Activated naive CD8-positive, alpha-beta T cell treated with anti-CD3 and anti-CD28 coated beads, Interleukin-2, amount 50 U/mL, for 16 hours (primary cell): ENCODE measurements at regions not wholly inside any gene's neighbourhood (a gene's known extent, or its start where the extent isn't known, plus 50 kb on each side); places are given as distances from the start of the nearest gene placed in this dataset.
A peak's percentile ranks its signal among the peaks of the same experiment; 100 is the strongest.
"Not testable (repeated sequence)": the region's sequence is repeated elsewhere in the genome, so short reads cannot be mapped to it uniquely, and the experiment has no call there.

Source experiments
- DNase-seq: peaks from one replicate; pipeline ENCODE4 v3.0.0-alpha.2; 2020; ENCODE audit warnings: low read depth, low spot score

DNA sequence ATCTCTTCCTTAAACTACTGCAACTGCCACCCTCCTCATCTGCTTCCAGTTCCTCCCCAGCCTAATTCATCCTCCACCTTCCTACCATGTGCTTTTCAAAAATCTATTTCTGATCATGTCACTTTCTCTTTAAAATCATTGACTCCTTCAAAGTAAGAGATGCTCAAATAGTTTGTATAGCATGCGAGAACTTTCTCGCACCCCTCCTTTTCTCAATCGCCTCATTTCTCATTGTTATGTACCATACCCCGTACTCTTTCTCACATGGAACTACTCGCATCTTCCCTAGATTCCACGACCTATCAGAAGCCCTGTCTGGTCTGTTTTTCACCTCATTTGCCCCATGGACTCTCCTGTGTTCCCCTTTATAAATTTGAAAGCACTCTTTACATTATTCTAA is 238.2 kb downstream of the NRIP1 start:
- no peak for DNase-seq

DNA sequence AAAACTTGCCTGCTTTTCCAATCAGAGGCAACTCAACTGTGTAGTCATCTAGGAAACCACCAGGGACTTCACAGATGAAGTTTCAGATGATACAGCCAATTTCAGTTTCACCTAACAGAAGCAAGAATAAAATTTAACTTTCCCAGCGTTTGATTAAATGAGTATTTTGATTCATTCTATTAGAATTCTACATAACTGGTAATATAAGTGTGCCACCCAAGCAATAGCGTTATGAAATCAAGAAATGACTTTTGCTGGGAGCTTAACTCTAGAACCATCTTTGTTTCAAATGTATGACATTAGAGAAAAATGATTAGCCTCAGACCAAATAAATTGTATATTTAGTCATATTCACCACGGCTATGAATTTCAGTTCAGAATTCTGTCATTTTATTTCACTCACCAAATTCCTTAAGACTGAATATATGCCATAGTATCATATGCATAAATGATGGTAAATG is 239.3 kb downstream of the NRIP1 start:
- DNase-seq = no peak

DNA sequence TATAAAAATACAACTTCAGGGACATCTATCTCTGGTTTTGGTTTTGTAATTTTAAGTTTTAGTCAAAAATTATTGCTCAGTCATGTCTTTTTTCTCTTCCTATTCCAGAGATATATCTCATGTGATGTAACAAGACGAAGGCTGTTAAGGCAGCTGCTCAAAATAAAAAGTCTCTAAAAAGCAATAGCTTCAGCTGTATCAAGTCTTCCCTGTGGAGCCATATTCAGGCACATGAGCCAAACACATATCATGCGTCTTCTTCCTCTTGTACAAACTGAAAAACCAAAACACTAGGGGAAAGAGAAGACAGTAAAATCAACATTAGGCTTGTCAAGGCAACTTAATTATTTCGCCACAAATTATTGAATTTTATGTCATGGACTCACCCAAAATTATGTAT is 240.7 kb downstream of the NRIP1 start:
- no peak for DNase-seq

DNA sequence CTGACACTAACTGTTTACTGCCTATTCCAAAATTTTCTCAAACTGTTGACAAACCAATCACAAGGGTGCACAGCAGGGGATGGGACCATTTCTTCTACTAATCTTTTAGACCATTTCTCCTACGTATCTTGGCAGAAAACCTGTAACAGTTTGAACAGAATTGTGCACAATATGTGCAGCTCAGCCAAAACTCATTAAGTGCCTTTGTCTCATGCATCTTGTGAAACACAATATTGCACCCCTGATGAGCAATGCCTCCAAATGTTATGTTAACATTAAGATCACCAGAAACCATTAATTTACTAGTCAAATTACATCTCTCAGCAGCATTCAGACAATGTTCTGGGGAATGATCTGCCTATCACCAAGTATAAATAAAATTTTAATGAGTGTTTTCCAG is 247.5 kb downstream of the NRIP1 start:
- no peak for DNase-seq

DNA sequence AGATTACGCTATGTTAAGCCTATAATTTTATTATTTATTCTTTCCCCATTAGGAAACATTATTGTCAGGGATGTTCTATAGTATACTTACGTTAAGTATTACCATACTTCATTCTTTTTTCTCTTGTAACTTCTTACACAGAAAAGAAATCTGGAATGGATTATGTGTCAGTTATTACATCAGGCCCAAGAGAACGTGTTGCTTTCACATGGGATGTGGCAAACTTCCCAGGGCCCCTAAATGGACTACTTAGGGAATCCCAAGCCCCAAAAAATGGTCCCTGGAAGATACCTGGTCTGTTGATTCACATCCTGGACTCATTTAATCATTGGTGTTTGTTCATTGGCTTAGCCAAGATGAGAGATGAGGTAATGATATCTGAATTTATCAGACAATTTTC is 249.8 kb downstream of the NRIP1 start:
- no peak for DNase-seq

DNA sequence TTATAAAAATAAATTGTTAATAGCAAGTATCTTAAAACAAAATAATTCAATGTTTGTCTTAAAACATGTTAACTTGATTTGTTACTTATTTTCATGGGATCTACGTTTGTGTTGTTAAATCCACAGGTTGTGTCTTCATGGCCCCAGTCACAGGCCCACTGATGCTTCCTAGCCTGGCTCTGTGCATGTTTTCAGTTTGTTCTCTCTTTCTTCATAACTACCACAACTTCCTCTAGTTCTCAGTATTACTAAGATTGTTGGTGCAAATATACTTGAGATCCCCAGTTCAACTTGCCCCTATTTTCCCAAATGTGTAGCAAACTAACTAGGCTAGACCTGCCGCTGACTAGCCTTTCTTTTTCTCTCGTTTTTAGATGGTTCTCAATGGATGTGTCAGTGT is 250.5 kb downstream of the NRIP1 start:
- no peak for DNase-seq

DNA sequence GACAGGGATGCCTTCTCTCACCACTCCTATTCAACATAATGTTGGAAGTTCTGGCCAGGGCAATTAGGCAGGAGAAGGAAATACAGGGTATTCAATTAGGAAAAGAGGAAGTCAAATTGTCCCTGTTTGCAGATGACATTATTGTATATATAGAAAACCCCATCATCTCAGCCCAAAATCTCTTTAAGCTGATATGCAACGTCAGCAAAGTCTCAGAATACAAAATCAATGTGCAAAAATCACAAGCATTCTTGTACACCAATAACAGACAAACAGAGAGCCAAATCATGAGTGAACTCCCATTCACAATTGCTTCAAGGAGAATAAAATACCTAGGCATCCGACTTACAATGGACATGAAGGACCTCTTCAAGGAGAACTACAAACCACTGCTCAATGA is 258.1 kb upstream of the SAMSN1 start:
- DNase-seq = not testable (repeated sequence)

DNA sequence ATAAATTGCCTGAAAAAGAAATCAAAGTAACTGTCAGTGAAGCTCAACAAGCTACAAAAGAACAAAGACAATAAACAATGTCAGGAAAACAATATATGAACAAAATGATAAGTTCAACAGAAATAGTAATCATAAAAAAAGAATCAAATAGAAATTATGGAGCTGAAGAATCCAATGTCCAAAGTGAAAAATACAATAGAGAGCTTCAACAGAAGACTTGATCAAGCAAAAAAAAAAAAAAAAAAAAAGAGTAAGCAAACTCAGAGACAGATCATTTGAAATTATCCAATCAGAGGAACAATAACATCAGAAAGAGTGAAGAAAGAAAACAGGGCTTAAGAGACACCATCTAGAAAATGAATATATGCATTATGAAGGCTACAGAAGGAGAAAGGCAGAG is 251.4 kb upstream of the SAMSN1 start:
- DNase-seq = no peak

DNA sequence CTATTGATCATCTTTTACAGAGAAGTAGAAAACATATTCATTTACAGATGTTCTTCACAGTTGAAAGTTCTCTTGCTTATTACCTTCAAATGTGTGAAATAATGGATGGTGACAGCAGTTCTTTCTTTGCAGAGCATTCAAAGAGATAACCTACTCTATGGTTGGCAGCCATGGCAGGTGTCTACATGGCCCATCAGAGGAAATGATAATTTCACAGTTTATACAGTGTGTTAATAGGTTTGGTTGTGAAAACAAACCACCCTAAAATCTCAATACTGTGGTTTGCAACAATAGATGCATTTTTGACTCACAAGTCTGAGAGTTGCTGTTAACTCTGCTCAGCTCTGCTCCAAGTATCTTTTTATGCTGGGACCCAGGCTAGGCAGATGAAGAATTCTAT is 241.2 kb upstream of the SAMSN1 start:
- DNase-seq = no peak

DNA sequence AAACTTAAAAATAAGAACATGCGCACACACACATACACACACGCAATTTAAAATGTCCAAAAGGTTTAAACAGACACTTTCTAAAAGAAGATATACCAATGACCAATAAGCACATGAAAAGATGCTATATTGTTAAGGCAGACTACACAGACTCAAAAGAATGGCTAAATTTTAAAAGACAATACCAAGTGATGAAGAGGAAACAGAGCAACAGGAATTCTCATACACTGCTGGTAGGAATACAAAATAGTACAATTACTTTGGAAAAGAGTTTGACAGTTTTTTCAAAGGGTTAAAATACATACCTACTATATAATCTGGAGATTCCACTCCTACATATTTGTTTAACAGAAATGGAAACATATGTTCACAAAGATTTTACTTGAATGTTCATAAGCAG is 239.6 kb upstream of the SAMSN1 start:
- no peak for DNase-seq

DNA sequence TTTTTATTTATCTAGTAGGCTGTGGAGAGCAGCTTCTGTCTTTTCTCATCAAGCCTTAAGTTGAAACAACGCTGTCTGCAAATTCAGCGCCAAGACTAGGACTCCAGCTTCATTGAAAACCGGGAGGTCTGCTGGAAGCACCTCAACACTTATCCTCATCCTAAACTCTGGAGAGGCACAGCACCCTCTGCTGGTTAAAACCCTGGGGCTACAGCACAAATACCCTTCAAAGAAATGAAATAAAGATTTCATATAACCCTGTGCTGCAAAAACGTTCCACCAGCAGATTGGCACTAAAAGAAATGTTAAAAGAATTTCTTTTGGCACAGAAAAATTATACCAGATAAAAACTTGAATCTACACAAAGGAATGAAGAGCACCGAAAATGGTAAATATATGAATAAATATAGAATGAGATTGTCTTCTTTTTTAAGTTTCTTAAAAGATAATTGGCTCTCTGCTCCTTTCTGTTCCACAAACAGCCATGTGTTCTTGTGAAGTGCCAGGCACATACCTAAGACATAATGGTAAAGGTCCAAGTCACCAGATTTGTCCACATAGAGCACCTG is 227.7 kb upstream of the SAMSN1 start:
- DNase-seq = peak; percentile 21

DNA sequence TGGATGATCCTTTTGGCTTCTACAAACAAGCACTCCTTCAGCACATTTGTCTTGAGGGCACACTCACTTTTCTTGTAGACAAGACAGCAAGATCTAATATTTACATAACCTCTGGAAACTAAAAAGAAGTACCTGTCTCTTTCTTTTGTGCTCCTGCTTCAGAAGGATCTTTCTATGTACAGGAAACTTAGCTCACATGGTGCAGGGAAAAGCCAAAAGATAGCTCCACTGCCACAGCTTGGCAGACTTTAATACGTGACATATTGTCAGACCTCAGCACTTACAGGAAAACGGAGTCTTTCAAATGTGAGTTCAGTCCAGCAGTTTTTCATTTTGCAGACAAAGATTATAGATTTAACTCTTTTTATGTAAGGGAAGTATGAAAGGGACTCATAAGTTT is 225.5 kb upstream of the SAMSN1 start:
- no peak for DNase-seq

DNA sequence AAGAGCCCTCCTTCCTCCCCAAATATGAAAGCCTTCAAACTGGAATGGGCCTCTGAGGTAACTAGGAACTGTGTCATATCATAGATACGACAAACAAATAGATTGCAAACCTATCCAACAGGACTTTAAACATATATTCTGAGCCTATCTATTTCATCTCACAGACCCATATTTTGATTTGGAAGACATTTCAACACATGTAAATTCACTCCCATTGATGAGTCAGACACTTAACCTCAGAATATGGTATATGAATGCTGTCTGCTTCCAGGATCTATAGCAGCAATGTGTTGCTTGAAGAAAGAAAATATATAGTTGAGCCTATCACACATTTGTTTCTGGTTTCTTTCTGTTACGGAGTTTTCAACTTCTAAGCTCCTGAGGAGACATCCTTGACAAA is 221.9 kb upstream of the SAMSN1 start:
- DNase-seq = no peak

DNA sequence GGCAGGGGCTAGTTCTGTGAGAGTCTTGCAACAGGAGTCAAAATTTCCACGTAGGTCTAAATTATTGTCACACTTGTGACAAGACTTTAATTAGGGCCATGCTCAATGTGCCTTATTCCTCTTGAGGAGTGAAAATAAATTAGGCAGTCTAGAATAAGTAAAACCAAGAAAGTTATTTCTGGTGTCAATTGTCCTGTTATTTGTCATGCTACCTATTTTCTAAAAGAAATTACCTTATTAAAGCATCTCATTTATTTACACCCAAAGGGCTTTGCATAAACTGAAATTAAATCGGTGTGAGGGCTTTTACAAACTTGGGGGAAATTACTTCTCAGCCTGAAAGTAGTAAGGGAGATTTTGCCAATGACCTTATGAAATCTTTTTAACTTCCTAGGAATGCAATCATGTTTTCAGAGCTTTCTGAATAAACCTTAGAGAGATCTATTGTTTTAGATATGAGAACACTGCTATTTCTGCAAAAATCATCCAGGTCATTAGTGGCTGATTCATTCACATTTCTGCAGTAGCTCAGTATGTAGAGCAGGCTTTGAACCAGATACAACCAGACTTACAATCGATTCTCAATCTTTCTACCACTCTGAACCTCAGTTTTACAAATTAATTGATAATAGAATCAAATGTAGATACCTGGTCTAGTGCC is 221.2 kb upstream of the SAMSN1 start:
- DNase-seq = no peak

DNA sequence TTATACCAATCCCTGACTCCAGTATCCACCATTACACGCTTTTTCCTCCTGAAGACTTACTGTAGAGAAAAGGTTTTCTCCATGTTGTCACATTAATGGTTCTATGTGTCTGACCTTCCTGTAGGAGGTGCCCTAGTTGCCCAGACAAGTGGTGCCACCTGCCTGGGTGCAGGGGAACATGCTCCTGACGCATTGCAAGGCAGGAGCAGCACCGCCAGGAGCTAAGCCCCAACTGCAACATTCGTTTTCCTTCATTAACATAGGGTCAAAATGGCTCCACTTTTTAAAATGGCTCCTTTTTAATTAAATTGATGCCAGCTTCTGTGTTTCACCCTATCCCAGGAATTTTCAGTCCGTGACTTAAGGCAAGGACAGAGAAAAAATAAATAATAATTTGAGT is 220.1 kb upstream of the SAMSN1 start:
- DNase-seq = no peak

DNA sequence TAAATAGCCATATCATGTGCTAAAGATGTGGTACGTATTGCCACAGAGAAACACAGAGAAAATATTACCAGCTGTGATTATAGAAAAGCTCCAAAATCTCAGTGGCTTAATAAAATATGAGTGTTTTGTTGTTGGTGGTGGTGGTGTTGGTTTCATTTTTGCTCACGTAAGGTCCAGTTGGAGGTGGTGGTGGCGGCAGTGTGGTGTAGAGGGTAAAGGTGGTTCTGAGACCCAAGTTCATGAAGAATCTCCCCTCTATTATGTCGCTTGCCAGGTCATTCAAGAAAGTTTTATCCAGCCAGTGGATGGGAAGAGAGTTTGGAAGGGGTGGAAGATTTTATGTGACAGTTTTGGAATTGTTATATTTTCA is 217.6 kb upstream of the SAMSN1 start:
- DNase-seq = no peak

DNA sequence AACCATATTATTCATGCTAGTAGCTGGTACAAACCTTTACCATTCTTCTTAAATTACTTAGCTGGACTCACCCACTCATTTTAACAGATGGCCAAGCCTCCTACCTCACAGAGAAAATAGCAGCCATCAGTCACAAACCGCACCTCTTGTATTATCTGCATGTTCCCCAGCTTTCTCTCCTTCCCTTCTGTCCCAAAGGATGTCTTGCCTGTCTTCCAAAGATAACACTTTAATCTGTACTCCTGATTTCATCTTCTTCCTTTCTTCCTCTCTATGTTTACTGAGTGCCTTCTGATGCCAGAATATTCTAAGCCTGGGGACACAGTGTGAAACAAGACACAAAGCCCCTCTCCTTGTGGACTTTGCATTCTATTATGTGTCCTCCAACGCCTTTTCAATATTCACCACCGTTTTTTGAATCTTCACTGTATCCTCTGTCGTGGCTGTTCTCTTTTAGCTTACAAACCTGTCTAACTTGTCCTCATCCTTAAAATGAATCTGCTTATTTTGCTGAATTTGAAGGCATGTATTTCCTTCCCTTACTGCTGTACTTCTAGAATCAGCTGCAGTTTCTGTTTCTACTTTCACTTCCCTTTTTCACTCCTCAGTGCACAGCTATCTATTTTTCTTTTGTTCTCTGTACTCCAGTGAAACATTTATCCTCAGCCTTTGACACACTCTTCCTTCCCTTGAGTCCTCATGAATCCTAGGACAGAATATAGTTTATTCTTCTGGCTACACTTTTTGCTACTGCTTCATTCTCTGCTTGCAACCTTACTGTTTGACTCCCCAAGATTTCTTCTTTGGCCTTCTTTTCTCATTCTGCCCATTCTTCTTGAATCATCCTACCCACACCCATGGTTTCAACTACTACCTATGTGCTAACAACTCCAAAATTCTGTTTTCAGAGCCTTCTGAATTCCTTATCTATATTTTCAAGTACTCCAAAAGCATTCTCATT is 216.9 kb upstream of the SAMSN1 start:
- DNase-seq = no peak

DNA sequence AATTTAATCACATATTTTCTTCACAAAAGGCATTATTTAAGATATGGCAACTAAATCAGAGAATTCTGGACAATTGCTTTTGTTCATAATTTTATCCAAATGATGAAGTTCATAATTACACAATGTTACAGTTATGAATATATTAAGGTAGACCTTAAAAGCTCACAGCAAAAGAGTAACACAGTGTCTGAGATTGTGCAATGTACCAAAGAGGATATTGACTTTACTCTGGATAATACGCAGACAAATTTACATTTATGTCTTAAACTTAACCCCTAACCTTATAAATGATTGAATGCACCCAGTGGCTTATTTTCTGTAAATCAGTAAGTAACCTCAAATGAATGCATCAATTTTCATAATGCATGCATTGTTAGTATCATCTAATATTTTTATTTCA is 216.2 kb upstream of the SAMSN1 start:
- DNase-seq = no peak

DNA sequence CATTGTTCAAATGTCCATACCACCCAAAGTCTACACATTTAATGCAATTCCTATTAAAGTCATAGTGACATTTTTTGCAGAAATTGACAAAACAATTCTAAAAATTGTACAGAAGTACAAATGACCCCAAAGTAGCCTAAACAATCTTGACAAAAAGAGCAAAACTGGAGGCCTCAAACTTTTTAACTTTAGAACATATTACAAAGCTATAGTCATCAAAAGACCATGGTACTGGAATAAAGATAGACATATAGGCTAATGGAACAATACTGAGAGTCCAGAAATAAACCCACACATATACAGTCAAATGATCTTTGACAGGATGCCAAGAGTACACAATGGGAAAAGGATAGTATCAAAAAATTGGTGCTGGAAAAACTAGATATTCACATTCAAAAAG is 213.2 kb upstream of the SAMSN1 start:
- DNase-seq = no peak

DNA sequence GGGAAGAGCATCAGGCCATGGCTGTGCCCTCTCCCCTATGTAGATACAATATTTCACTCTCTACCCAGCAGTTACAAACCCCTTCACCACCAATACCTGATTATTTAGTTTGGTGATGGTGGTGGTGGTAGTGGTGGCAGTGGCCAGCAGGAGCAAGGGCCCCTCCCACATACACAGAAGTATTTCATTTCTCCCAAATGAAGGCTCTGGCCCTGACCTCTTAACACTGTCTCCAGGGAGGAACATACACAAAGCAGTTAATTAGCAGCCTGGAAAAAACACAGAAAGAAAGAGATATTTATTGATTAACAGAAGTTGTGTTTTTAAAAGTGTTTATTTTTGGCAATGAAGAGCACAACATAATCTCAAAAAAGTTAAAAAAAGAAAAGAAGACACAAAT is 212.7 kb upstream of the SAMSN1 start:
- DNase-seq = no peak

DNA sequence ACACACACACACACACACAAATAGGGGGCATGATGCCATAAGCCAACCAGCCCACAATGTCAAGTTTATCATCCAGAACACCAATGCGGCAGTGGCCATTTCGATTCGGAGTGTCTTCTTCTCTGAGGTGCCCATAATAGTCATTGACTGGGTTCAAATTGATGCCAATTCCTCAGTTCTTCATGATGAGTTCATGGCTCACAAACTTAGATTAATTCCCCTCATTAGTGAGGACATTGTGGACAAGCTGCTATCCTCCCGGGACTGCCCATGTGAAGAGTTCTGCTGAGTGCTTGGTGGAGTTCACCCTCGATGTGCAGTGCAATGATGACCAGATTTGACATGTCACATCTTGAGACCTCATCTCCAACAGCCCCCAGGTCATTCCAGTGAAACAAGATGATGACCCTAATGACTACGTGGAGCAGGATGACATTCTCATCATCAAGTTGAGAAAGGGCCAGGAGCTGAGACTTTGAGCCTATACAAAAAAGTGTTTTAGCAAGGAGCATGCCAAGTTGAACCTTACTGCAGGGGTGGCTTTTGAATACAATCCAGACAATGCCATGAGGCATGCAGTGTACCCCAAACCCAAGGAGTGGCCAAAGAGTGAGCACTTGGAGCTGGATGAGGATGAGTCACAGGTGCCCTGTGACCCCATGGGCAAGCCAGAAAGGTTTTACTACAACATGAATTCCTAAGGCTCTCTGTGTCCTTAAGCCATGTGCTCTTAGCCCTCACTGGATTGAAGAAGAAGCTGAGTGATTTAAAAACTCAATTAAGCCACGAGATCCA is 211.6 kb upstream of the SAMSN1 start:
- DNase-seq = no peak

DNA sequence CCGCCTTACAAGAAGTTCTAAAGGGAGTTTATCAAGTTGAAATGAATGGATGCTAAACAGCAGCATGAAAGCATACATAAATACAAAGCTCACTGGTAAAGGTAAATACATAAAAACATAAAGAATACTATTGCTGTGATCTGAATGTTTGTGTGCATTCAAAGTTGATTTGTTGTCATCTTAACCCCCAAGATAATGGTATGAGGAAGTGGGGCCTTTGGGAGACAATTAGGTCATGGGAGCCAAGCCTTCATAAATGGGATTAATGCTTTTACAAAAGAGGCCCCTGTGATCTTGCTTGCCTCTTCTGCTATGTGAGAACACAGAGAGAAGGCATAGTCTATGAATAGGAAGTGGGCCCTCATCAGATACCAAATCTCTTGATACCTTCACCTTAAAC is 209.0 kb upstream of the SAMSN1 start:
- DNase-seq = no peak
